Common myeloid progenitor, CD34-positive (primary cell): ENCODE measurements at regions not wholly inside any gene's neighbourhood (a gene's known extent, or its start where the extent isn't known, plus 50 kb on each side); places are given as distances from the start of the nearest gene placed in this dataset.

Source experiments
- CTCF ChIA-PET: fragments of 350-600 bp; sonication (Branson Sonifier 250); formaldehyde crosslinking; loops from one replicate; lab custom pipeline; 2021; ENCODE audit warnings: antibody characterized with exemption; lab: Charles Lee
- POLR2A ChIA-PET: fragments of 350-600 bp; sonication (Branson Sonifier 250); formaldehyde crosslinking; loops from one replicate; lab custom pipeline; 2021; ENCODE audit warnings: antibody characterized with exemption; lab: Charles Lee
- DNase-seq, 3 donors: peaks; one replicate each; pipeline versions ENCODE4 v3.0.0 to v3.0.0-alpha.2; 2013
- H3K27ac ChIP-seq, 2 experiments: 1 replicate in 1 of 2; 2 replicates in 1 of 2; pipeline ENCODE4 v1.7.0; 2013; ENCODE audit warnings: inconsistent platforms in 2 of 2, low read length in 2 of 2, mild to moderate bottlenecking in 2 of 2, low read depth in 1 of 2, moderate library complexity in 1 of 2; ENCODE audit not compliant: severe bottlenecking in 2 of 2, insufficient read depth in 1 of 2, poor library complexity in 1 of 2
- H3K27me3 ChIP-seq, 5 experiments: replicated peaks in 2 of 5; 1 replicate in 3 of 5; 2 replicates in 2 of 5; pipeline versions ENCODE4 v1.6.1 to v1.7.0; 2013; ENCODE audit warnings: low read length in 4 of 5, mild to moderate bottlenecking in 2 of 5, moderate library complexity in 2 of 5, inconsistent platforms in 1 of 5; ENCODE audit not compliant: insufficient read depth in 5 of 5, control insufficient read depth in 4 of 5
- H3K36me3 ChIP-seq, 4 experiments: 1 replicate in 2 of 4; 2 replicates in 2 of 4; pipeline versions ENCODE4 v1.6.1 to v1.7.0; 2013; ENCODE audit warnings: low read length in 3 of 4, control low read depth in 1 of 4, mild to moderate bottlenecking in 1 of 4; ENCODE audit not compliant: control insufficient read depth in 4 of 4, insufficient read depth in 4 of 4
- H3K4me1 ChIP-seq, 4 experiments: 1 replicate in 3 of 4; 2 replicates in 1 of 4; pipeline versions ENCODE4 v1.6.1 to v1.7.1; 2013; ENCODE audit warnings: low read length in 3 of 4, mild to moderate bottlenecking in 3 of 4, control low read depth in 1 of 4, inconsistent platforms in 1 of 4, moderate library complexity in 1 of 4; ENCODE audit not compliant: control insufficient read depth in 4 of 4, insufficient read depth in 4 of 4; ENCODE audit errors: control extremely low read depth in 1 of 4
- H3K4me3 ChIP-seq, 7 experiments: 1 replicate in 4 of 7; 2 replicates in 3 of 7; pipeline versions ENCODE4 v1.5.1 to v1.7.0; 2013; ENCODE audit warnings: mild to moderate bottlenecking in 7 of 7, low read length in 6 of 7, moderate library complexity in 6 of 7, inconsistent platforms in 2 of 7, low read depth in 2 of 7, control low read depth in 1 of 7; ENCODE audit not compliant: insufficient read depth in 4 of 7, control insufficient read depth in 1 of 7; ENCODE audit errors: extremely low read depth in 1 of 7
- H3K9me3 ChIP-seq, 5 experiments: 1 replicate in 4 of 5; 2 replicates in 1 of 5; pipeline versions ENCODE4 v1.6.1 to v1.7.1; 2013; ENCODE audit warnings: low read length in 4 of 5, mild to moderate bottlenecking in 2 of 5, inconsistent platforms in 1 of 5, low read depth in 1 of 5, moderate library complexity in 1 of 5; ENCODE audit not compliant: control insufficient read depth in 4 of 5, insufficient read depth in 2 of 5; ENCODE audit errors: control extremely low read depth in 1 of 5
- WGBS: methylation state at CpG from one replicate; pipeline ENCODE4 v1.1.5; 2013; ENCODE audit not compliant: insufficient coverage; 5-methylcytosine and 5-hydroxymethylcytosine counted together

DNA sequence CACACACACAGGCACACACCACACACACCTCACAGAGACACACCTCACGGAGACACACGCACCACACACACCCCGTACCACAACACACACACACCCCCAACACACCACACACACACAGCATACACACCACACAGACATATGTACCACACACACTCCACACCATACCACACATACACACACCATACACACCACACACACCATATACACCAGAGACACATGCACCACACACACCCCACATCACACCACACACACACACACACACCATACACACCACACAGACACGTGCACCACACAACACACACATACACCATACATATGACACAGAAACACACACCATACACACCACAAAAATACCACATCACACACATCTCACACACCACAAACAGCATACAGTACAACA lies 850.7 kb downstream of the RNF144A start:
- H3K36me3 ChIP-seq = no peaks in the 10 kb centered on the region
- H3K27ac ChIP-seq = no peak overlapping the region
- no peaks in the 10 kb centered on the region for H3K4me1 ChIP-seq
- WGBS = 100% methylated on average over 1 of the region's 4 CpGs
- H3K27me3 ChIP-seq = no peaks in the 10 kb centered on the region
- H3K4me3 ChIP-seq = no peak overlapping the region
- ChIA-PET CTCF (no interaction called here), POLR2A (no interaction called here)
- peaks cover 0 to 18% (median 12%) of the 10 kb centered on the region in 5 experiments for H3K9me3 ChIP-seq
- no peak for DNase-seq

DNA sequence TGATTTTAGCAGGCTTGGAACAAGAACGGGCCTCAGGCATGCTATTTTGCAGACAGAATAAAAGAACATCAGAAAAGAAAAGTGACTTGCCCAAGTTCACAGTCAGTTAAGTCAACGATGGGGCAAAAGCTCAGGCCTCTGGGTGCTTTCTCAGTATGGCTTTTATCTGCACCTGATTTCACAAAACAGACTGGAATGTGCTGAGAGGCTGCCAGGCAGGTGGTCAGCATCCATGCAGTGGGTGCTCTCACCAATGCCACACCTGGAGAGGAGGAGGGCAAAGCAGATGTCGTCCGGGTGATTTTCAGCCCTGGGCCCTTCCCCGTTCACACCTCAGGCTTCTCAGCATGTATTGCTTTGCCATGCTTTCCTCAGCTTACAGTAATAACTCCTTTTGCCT lies 854.6 kb downstream of the RNF144A start:
- DNase-seq = no peak
- H3K9me3 ChIP-seq = no peaks in the 10 kb centered on the region
- no peak overlapping the region for H3K4me3 ChIP-seq
- CTCF ChIA-PET = no interaction called here
- peaks cover 0 to 15% (median 5%) of the 10 kb centered on the region in 4 experiments for H3K4me1 ChIP-seq
- POLR2A ChIA-PET = no interaction called here
- H3K36me3 ChIP-seq = no peaks in the 10 kb centered on the region
- H3K27ac ChIP-seq = no peak overlapping the region
- 97% methylated on average over 3 of the region's 5 CpGs for WGBS
- H3K27me3 ChIP-seq = no peaks in the 10 kb centered on the region

DNA sequence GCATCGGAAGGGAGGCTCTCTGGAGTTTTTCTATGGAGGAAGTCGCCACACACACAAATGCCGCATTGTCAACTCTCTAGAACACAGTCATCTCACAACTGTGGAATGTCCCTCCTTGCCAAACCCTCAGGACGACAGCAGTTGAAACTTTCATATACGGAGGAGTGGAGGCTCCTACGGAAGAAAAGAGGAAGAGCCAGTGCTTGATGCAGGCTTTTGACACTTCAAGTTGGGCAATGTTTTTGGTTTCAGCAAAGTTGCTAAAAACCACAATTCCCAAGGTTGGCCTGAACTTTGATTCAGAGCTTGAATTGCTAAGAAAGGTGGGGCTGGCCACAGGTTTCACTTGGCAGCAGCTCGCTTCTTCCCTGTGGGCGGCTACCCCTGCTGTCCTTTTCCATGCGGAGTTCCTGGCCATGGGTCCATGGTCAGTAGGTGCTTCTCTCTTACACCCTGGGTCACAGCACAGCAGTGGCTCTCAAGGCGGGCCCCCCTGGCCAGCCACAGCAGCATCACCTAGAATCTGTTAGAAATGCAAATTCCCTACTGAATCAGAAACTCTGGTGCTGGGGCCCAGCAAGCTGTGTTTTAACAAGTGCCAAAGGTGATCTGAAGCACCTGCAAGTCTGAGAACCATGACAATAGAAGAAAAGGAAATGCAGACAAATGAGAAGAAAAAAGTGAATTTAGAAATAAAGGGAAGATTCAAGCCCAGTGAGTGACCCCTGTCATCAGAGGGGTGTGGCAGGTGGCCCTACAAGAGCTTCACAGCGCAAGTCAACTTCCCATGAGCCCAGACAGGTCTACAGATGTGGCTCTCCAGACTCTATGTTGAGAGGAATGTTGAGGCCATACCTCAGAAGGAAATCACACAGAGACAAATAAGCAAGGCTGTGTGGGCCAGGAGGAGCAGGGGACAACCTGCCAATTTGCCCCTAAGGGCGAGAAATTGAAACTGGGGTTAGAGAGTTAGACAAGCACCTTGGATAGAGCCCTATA lies 856.4 kb downstream of the RNF144A start:
- CTCF ChIA-PET = interaction anchor here (1.4 kb wide), 1 partner anchor 48 kb away, joined by 3 read pairs; no protein-coding TSS in a partner anchor
- POLR2A ChIA-PET = no interaction called here
- H3K36me3 ChIP-seq = no peaks in the 10 kb centered on the region
- WGBS = 49% methylated on average over 9 of the region's 12 CpGs
- DNase-seq = peak; percentile 23 to 86 (median 83)
- no peaks in the 10 kb centered on the region for H3K27me3 ChIP-seq
- no peak overlapping the region for H3K4me3 ChIP-seq
- H3K9me3 ChIP-seq = no peaks in the 10 kb centered on the region
- H3K27ac ChIP-seq = no peak overlapping the region
- H3K4me1 ChIP-seq = peaks cover 0 to 15% (median 5%) of the 10 kb centered on the region in 4 experiments

DNA sequence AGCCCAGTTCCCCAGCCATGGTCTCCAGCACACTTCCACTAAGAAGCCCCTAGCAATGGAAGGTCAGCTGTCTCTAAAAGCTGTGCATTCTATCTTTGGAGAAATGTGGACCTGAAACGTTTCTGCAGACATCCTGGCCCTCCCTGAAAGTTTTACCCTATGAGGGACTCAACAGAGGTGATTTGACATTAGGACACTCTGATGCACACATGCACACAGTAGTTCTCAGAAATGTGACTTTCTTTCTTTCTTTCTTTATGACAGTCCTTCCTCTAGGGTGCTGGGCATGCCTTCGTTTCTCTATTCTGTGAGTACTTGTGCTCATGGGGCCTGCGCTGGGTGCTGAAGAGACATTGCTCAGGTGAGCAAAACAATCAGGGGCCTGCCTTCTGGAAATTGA lies 857.3 kb downstream of the RNF144A start:
- ChIA-PET CTCF (no interaction called here), POLR2A (no interaction called here)

GRCh38 chr2:7777668-7778067 lies 860.5 kb downstream of the RNF144A start:
- CTCF ChIA-PET = no interaction called here
- 94% methylated on average over 2 of the region's 3 CpGs for WGBS
- H3K4me1 ChIP-seq = peaks cover 0 to 15% (median 5%) of the 10 kb centered on the region in 4 experiments
- H3K27me3 ChIP-seq = no peaks in the 10 kb centered on the region
- no peaks in the 10 kb centered on the region for H3K36me3 ChIP-seq
- no peaks in the 10 kb centered on the region for H3K9me3 ChIP-seq
- DNase-seq = no peak
- no peak overlapping the region for H3K27ac ChIP-seq
- H3K4me3 ChIP-seq = no peak overlapping the region
- POLR2A ChIA-PET = no interaction called here

More for the DNA sequence above, 857.3 kb downstream of the RNF144A start:
- Histone ChIP-seq H3K9me3 (no peaks in the 10 kb centered on the region), H3K27ac (no peak overlapping the region), H3K4me1 (peaks cover 0 to 15% (median 5%) of the 10 kb centered on the region in 4 experiments), H3K4me3 (no peak overlapping the region), H3K36me3 (no peaks in the 10 kb centered on the region), H3K27me3 (no peaks in the 10 kb centered on the region)
- no peak for DNase-seq
- 71% methylated on average over 1 of the region's 3 CpGs for WGBS

DNA sequence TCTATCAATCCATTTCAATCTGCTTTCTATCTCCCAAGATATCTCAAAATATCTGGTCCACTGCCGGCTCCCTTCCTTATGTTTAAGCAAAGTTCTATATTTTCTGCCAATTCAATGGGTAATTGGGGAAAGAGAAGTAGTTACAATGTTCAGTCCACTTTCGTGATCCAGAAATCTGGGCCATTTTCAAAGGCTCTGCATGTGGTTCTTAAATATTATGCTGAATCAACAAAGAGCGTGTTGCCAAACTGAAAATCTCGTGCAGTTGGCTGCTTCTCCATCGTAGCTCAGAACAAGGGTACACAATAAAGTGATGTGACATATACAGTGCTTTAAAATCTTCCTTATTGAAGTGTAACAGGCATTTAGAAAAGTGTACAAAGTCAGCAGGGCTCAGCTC lies 863.1 kb downstream of the RNF144A start:
- Histone ChIP-seq H3K36me3 (no peaks in the 10 kb centered on the region), H3K4me3 (no peak overlapping the region), H3K27ac (no peak overlapping the region), H3K27me3 (no peaks in the 10 kb centered on the region), H3K4me1 (no peaks in the 10 kb centered on the region), H3K9me3 (no peaks in the 10 kb centered on the region)
- POLR2A ChIA-PET = no interaction called here
- 100% methylated on average over 2 of the region's 5 CpGs for WGBS
- no peak for DNase-seq
- CTCF ChIA-PET = no interaction called here

DNA sequence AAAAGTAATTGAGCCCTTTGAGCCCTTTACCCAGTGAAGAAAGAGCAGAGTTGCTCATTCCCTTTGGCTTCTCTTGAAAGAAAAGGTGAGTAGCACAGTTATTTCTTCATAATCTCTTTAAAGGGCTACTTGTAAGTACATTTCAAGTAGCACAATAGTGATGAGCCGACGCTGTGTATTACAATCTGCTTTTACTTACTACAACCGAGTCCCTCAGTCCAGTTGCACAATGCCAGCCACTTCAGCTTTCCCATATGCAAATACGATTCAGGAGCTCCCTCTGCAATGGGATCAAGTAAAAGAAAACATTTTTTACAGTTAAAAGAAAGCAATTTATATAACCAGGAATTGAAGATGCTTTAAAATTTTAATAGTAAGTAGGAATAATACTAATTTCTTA lies 868.5 kb downstream of the RNF144A start:
- Histone ChIP-seq H3K27ac (no peak overlapping the region), H3K4me3 (no peak overlapping the region), H3K27me3 (no peaks in the 10 kb centered on the region), H3K36me3 (no peaks in the 10 kb centered on the region), H3K4me1 (no peaks in the 10 kb centered on the region), H3K9me3 (no peaks in the 10 kb centered on the region)
- 95% methylated on average over 3 of the region's 4 CpGs for WGBS
- ChIA-PET POLR2A (no interaction called here), CTCF (no interaction called here)
- no peak for DNase-seq
